ENCODE measurements at regions not wholly inside any gene's neighbourhood (a gene's known extent, or its start where the extent isn't known, plus 50 kb on each side); places are given as distances from the start of the nearest gene placed in this dataset.
A peak's percentile ranks its signal among the peaks of the same experiment; 100 is the strongest.

DNA sequence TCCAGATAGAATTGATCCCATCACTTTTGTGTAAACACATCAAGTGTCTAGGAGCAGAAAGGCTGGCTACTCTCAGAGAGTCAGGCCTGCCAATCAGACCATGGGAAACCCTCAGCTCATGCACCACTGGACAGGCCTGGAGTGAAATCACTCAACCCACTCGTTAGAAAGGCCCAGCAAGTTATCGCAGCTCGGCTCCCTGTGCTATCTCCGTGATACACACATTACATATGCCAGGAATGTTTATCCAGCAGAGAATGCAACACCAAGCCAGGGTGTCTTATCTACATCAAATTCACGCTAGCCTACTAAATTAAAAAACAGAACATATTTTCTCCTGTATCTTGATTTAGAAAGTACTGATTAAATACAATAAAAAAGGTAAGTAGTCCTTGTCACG, 232.4 kb upstream of the FOXQ1 start:
- POLR2A ChIA-PET, result no interaction called here
- Mint-ChIP-seq H3K36me3 (ENCODE audit: insufficient read depth, unreplicated experiment) (peaks cover 6% of the 10 kb centered on the region), H3K9me3 (ENCODE audit: unreplicated experiment) (no peaks in the 10 kb centered on the region), H3K4me1 (ENCODE audit: low read depth, unreplicated experiment) (peaks cover 20% of the 10 kb centered on the region), H3K27ac (ENCODE audit: unreplicated experiment) (no peak overlapping the region), H3K27me3 (ENCODE audit: insufficient read depth, unreplicated experiment) (no peaks in the 10 kb centered on the region), H3K4me3 (ENCODE audit: unreplicated experiment) (no peak overlapping the region)
- peak; percentile 37 to 64 for DNase-seq
- TF ChIP-seq CTCF (IDR thresholded peaks at IDR 0.05; ENCODE audit: insufficient read depth in 1 of 2, low read depth in 1 of 2, low read length in 1 of 2, severe bottlenecking in 1 of 2, unreplicated experiment in 1 of 2), result no peak
- H3K9me3 ChIP-seq, result peaks cover 7% of the 10 kb centered on the region
- no peaks in the 10 kb centered on the region for H3K36me3 ChIP-seq (ENCODE audit: control insufficient read depth, insufficient read depth, low read length)
- H3K4me3 ChIP-seq (ENCODE audit: low read depth, low read length), result no peak overlapping the region
- H3K27me3 ChIP-seq (replicated peaks; ENCODE audit: control insufficient read depth, insufficient read depth, low read length), result no peaks in the 10 kb centered on the region
- intact Hi-C loops (cut with micrococcal nuclease; ENCODE audit: unreplicated experiment), result no loop called here
- CTCF ChIA-PET, result interaction anchor here (1.3 kb wide), 1 partner anchor 20 kb away, joined by 3 read pairs; no protein-coding TSS in a partner anchor
- H3K4me1 ChIP-seq, result peaks cover 58% of the 10 kb centered on the region
- no TSS peak for BruUV-seq (replicated peaks)

DNA sequence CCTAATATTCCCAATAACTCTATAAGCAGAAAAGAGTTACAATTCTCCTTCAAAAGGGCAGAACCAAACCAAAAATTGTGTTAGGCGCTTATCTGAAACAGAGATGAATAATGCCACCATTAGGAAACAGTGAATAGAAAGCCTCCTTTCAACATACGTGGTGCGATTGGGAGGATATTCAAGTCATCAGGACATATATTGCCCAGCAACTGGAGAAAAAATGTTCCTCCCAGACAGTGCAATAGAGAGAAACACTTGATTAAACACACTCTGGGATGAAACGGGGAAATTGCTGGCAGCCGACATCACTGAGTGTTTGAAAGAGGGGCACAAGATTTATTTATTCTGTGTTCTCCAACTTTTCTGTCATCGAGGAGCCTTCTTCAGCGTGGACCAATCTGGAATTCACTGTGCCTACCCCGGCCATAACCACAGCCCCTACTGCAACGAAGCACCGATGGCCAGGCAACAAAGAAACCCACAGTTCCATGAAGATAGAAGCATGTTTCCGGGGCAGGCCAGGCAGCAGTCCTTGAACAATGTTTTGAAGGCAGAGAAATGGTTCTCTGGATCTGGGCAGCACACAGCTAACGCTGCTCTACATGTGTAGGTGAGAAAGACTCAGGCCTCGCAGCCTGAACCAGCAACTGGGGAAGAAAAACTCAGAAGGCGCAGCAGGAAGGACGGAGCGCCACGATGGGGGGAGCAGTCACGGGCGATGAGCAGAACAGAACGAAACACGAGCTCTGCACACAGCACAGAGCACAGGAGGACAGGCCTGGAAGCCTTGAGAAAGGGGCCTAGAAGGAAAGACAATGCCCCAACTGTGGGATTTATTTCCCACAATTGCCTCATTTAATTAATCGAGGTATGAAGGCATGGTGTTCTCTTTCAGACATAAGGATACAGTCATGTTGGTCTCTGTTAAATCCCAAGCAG, 234.2 kb upstream of the FOXQ1 start:
- no peak for TF ChIP-seq CTCF (IDR thresholded peaks at IDR 0.05; ENCODE audit: insufficient read depth in 1 of 2, low read depth in 1 of 2, low read length in 1 of 2, severe bottlenecking in 1 of 2, unreplicated experiment in 1 of 2)
- peaks cover 58% of the 10 kb centered on the region for H3K4me1 ChIP-seq
- H3K27me3 ChIP-seq (replicated peaks; ENCODE audit: control insufficient read depth, insufficient read depth, low read length), result no peaks in the 10 kb centered on the region

GRCh38 chr6:1076531-1077459, 235.1 kb upstream of the FOXQ1 start:
- H3K4me3 Mint-ChIP-seq (ENCODE audit: unreplicated experiment), result no peak overlapping the region
- H3K36me3 ChIP-seq (ENCODE audit: control insufficient read depth, insufficient read depth, low read length), result no peaks in the 10 kb centered on the region
- H3K27me3 Mint-ChIP-seq (ENCODE audit: insufficient read depth, unreplicated experiment), result no peaks in the 10 kb centered on the region
- peak overlapping the region; percentile 56 for H3K27ac Mint-ChIP-seq (ENCODE audit: unreplicated experiment)
- CTCF ChIA-PET, result no interaction called here
- intact Hi-C loops (cut with micrococcal nuclease; ENCODE audit: unreplicated experiment), result no loop called here
- H3K9me3 Mint-ChIP-seq (ENCODE audit: unreplicated experiment), result no peaks in the 10 kb centered on the region
- peaks cover 57% of the 10 kb centered on the region for H3K4me1 ChIP-seq
- TF ChIP-seq CTCF (IDR thresholded peaks at IDR 0.05; ENCODE audit: insufficient read depth in 1 of 2, low read depth in 1 of 2, low read length in 1 of 2, severe bottlenecking in 1 of 2, unreplicated experiment in 1 of 2), result no peak
- peaks cover 6% of the 10 kb centered on the region for H3K36me3 Mint-ChIP-seq (ENCODE audit: insufficient read depth, unreplicated experiment)
- POLR2A ChIA-PET, result interaction anchor here (1.9 kb wide), 1 partner anchor 35 kb away, joined by 5 read pairs; no protein-coding TSS in a partner anchor
- peaks cover 7% of the 10 kb centered on the region for H3K9me3 ChIP-seq
- BruUV-seq (replicated peaks), result no TSS peak
- no peaks in the 10 kb centered on the region for H3K27me3 ChIP-seq (replicated peaks; ENCODE audit: control insufficient read depth, insufficient read depth, low read length)
- no peak for DNase-seq
- no peak overlapping the region for H3K4me3 ChIP-seq (ENCODE audit: low read depth, low read length)
- H3K4me1 Mint-ChIP-seq (ENCODE audit: low read depth, unreplicated experiment), result peaks cover 20% of the 10 kb centered on the region

More for the DNA sequence above, 234.2 kb upstream of the FOXQ1 start:
- intact Hi-C loops (cut with micrococcal nuclease; ENCODE audit: unreplicated experiment), result no loop called here
- BruUV-seq (replicated peaks), result no TSS peak
- H3K4me1 Mint-ChIP-seq (ENCODE audit: low read depth, unreplicated experiment), result peaks cover 20% of the 10 kb centered on the region
- no peaks in the 10 kb centered on the region for H3K9me3 Mint-ChIP-seq (ENCODE audit: unreplicated experiment)
- DNase-seq, result no peak
- H3K27me3 Mint-ChIP-seq (ENCODE audit: insufficient read depth, unreplicated experiment), result no peaks in the 10 kb centered on the region
- H3K36me3 Mint-ChIP-seq (ENCODE audit: insufficient read depth, unreplicated experiment), result peaks cover 6% of the 10 kb centered on the region
- no peak overlapping the region for H3K4me3 Mint-ChIP-seq (ENCODE audit: unreplicated experiment)
- Histone ChIP-seq H3K36me3 (ENCODE audit: control insufficient read depth, insufficient read depth, low read length) (no peaks in the 10 kb centered on the region), H3K9me3 (peaks cover 7% of the 10 kb centered on the region), H3K4me3 (ENCODE audit: low read depth, low read length) (no peak overlapping the region)
- ChIA-PET POLR2A (interaction anchor here (1.9 kb wide), 1 partner anchor 34 kb away, joined by 5 read pairs; no protein-coding TSS in a partner anchor), CTCF (no interaction called here)
- H3K27ac Mint-ChIP-seq (ENCODE audit: unreplicated experiment), result peak overlapping the region; percentile 82
